B cell (primary cell): ENCODE measurements at regions not wholly inside any gene's neighbourhood (a gene's known extent, or its start where the extent isn't known, plus 50 kb on each side); places are given as distances from the start of the nearest gene placed in this dataset.
A peak's percentile ranks its signal among the peaks of the same experiment; 100 is the strongest.

Experiments used
- ATAC-seq: fragments of 200-7000 bp; cut with Tn5 transposase; one replicate; pipeline ENCODE4 v1.10.0; 2021; ENCODE audit warnings: low read depth, mild to moderate bottlenecking, moderate number of reproducible peaks, moderate library complexity
- CTCF ChIA-PET: fragments of 350-600 bp; sonication (Branson Sonifier 250); formaldehyde crosslinking; loops from one replicate; lab custom pipeline; 2021; ENCODE audit warnings: antibody characterized with exemption, inconsistent platforms; lab: Charles Lee
- POLR2A ChIA-PET: fragments of 350-600 bp; sonication (Branson Sonifier 250); formaldehyde crosslinking; loops from one replicate; lab custom pipeline; 2021; ENCODE audit warnings: antibody characterized with exemption; lab: Charles Lee
- DNase-seq: peaks from one replicate; pipeline ENCODE4 v3.0.0; 2013
- H2AFZ ChIP-seq: 2 replicates; pipeline ENCODE4 v1.6.1; 2012; ENCODE audit warnings: mild to moderate bottlenecking, low read depth, low read length; ENCODE audit not compliant: insufficient read depth, poor library complexity, severe bottlenecking
- H3K27ac ChIP-seq, 2 donors: 1 replicate in 1 of 2; 2 replicates in 1 of 2; pipeline ENCODE4 v1.5.1; 2012 to 2013; ENCODE audit warnings: low read length in 2 of 2, mild to moderate bottlenecking in 2 of 2, moderate library complexity in 1 of 2
- H3K27me3 ChIP-seq, 4 experiments: fragments of 200-600 bp in 1 of 4; sonication (generic) in 1 of 4; replicated peaks in 1 of 4; 1 replicate in 2 of 4; 2 replicates in 2 of 4; pipeline versions ENCODE4 v1.6.1 to v1.7.0; 2013 to 2016; ENCODE audit warnings: low read length in 3 of 4, mild to moderate bottlenecking in 2 of 4, mixed read lengths in 1 of 4, moderate library complexity in 1 of 4; ENCODE audit not compliant: insufficient read depth in 4 of 4, control insufficient read depth in 3 of 4; ENCODE audit errors: control extremely low read depth in 1 of 4
- H3K36me3 ChIP-seq, 2 experiments: replicated peaks in 1 of 2; 1 replicate in 1 of 2; 2 replicates in 1 of 2; pipeline versions ENCODE4 v1.6.1 to v1.7.1; 2013; ENCODE audit warnings: low read length in 1 of 2; ENCODE audit not compliant: insufficient read depth in 2 of 2, control insufficient read depth in 1 of 2; ENCODE audit errors: control extremely low read depth in 1 of 2, extremely low read depth in 1 of 2
- H3K4me1 ChIP-seq, 2 donors: fragments of 200-600 bp in 1 of 2; sonication (generic) in 1 of 2; 1 replicate in 1 of 2; 2 replicates in 1 of 2; pipeline versions ENCODE4 v1.5.1 to v1.6.1; 2013 to 2017; ENCODE audit warnings: low read length in 2 of 2; ENCODE audit not compliant: control insufficient read depth in 2 of 2, insufficient read depth in 2 of 2
- H3K4me2 ChIP-seq: replicated peaks from 2 replicates; pipeline ENCODE3; 2012; ENCODE audit warnings: mild to moderate bottlenecking, low read depth, low read length; ENCODE audit not compliant: poor library complexity, severe bottlenecking
- H3K4me3 ChIP-seq, 5 experiments: fragments of 200-600 bp in 1 of 5; sonication (generic) in 1 of 5; 1 replicate in 3 of 5; 2 replicates in 2 of 5; pipeline versions ENCODE4 v1.5.1 to v1.7.0; 2011 to 2016; ENCODE audit warnings: low read length in 4 of 5, mild to moderate bottlenecking in 4 of 5, low read depth in 2 of 5, control low read depth in 1 of 5, moderate library complexity in 1 of 5; ENCODE audit not compliant: insufficient read depth in 1 of 5; ENCODE audit errors: control extremely low read depth in 1 of 5, extremely low read depth in 1 of 5
- H3K79me2 ChIP-seq: fragments of 200-600 bp; sonication (generic); one replicate; pipeline ENCODE4 v1.6.0; 2016; ENCODE audit warnings: low read length; ENCODE audit not compliant: control insufficient read depth, insufficient read depth
- H3K9ac ChIP-seq: fragments of 200-600 bp; sonication (generic); 2 replicates; pipeline ENCODE4 v1.6.1; 2017; ENCODE audit warnings: mild to moderate bottlenecking, low read length, moderate library complexity
- H3K9me3 ChIP-seq, 3 donors: one replicate each; pipeline versions ENCODE4 v1.6.1 to v1.7.1; 2013; ENCODE audit warnings: low read length in 2 of 3; ENCODE audit not compliant: control insufficient read depth in 2 of 3, insufficient read depth in 1 of 3; ENCODE audit errors: control extremely low read depth in 1 of 3
- H4K20me1 ChIP-seq: 2 replicates; pipeline ENCODE4 v1.6.0; 2012; ENCODE audit warnings: mild to moderate bottlenecking, low read length; ENCODE audit not compliant: insufficient read depth, control insufficient read depth, poor library complexity, severe bottlenecking
- H3K27ac Mint-ChIP-seq: one replicate; pipeline ENCODE4 v1.8.0; 2021; ENCODE audit warnings: mixed read lengths
- H3K27me3 Mint-ChIP-seq: one replicate; pipeline ENCODE4 v1.8.0; 2021; ENCODE audit warnings: mixed read lengths
- H3K4me1 Mint-ChIP-seq: one replicate; pipeline ENCODE4 v1.8.0; 2021; ENCODE audit warnings: mixed read lengths
- H3K4me3 Mint-ChIP-seq: one replicate; pipeline ENCODE4 v1.8.0; 2021; ENCODE audit warnings: mixed read lengths
- H3K9me3 Mint-ChIP-seq: one replicate; pipeline ENCODE4 v1.8.0; 2022; ENCODE audit warnings: mixed read lengths; ENCODE audit not compliant: insufficient read depth
- CTCF ChIP-seq: fragments of 200-600 bp; IDR thresholded peaks from one replicate; pipeline ENCODE4 v1.8.0; 2022; ENCODE audit warnings: antibody characterized with exemption, mild to moderate bottlenecking
- EZH2 ChIP-seq: IDR thresholded peaks from 2 replicates; pipeline ENCODE4 v1.6.1; 2012; ENCODE audit warnings: borderline replicate concordance, low read depth, mild to moderate bottlenecking, moderate library complexity, low read length; ENCODE audit not compliant: insufficient read depth, poor library complexity, severe bottlenecking
- WGBS: methylation state at CpG from one replicate; pipeline ENCODE4 v1.1.5; 2013; ENCODE audit warnings: missing lambda C conversion rate; ENCODE audit not compliant: insufficient coverage; 5-methylcytosine and 5-hydroxymethylcytosine counted together
- intact Hi-C: fragments of 100-400 bp; cut with micrococcal nuclease; formaldehyde crosslinking; loops from one replicate; pipeline ENCODE4 v1.10.0; 2022

- Histone ChIP-seq H3K4me1 (peaks cover 15 to 27% of the 10 kb centered on the region in 2 donors), H2AFZ (no peak overlapping the region), H3K27ac (no peak overlapping the region), H4K20me1 (no peaks in the 10 kb centered on the region), H3K9me3 (no peaks in the 10 kb centered on the region), H3K79me2 (no peaks in the 10 kb centered on the region), H3K36me3 (no peaks in the 10 kb centered on the region), H3K4me3 (no peak overlapping the region), H3K27me3 (no peaks in the 10 kb centered on the region), H3K9ac (no peak overlapping the region), H3K4me2 (no peak overlapping the region)
- Mint-ChIP-seq H3K27ac (no peak overlapping the region), H3K27me3 (no peaks in the 10 kb centered on the region), H3K9me3 (no peaks in the 10 kb centered on the region), H3K4me3 (no peak overlapping the region), H3K4me1 (peaks cover 26% of the 10 kb centered on the region)
- intact Hi-C loops, result no loop called here
- TF ChIP-seq EZH2, result no peak
- no peak for TF ChIP-seq CTCF
- DNase-seq, result no peak
- ChIA-PET POLR2A (no interaction called here), CTCF (interaction anchor here (0.9 kb wide), 1 partner anchor 158 kb away, joined by 3 read pairs; no protein-coding TSS in a partner anchor)
- WGBS, result 100% methylated on average over 1 of the region's 1 CpG
- no peak for ATAC-seq
Measured at GRCh38 chr4:37759833-37760232, 66.7 kb upstream of the PGM2 start.

GRCh38 chr4:37758226-37758625, 68.3 kb upstream of the PGM2 start:
- H3K4me3 ChIP-seq, result peak overlapping the region in 1 of 5 experiments; percentile 26
- intact Hi-C loops, result no loop called here
- ChIA-PET CTCF (interaction anchor here (0.6 to 1.9 kb wide), 4 partner anchors 9 to 1505 kb away, joined by 3 to 5 read pairs (median 4); no protein-coding TSS in a partner anchor), POLR2A (no interaction called here)
- no peak for TF ChIP-seq CTCF
- no peak for TF ChIP-seq EZH2
- peak overlapping the region in 1 of 2 donors; percentile 49 for H3K27ac ChIP-seq
- H3K4me2 ChIP-seq, result peak overlapping the region; percentile 43
- Mint-ChIP-seq H3K27ac (peak overlapping the region; percentile 56), H3K4me1 (peaks cover 36% of the 10 kb centered on the region), H3K9me3 (no peaks in the 10 kb centered on the region), H3K4me3 (peak overlapping the region; percentile 29), H3K27me3 (no peaks in the 10 kb centered on the region)
- no peaks in the 10 kb centered on the region for H3K79me2 ChIP-seq
- H3K36me3 ChIP-seq, result no peaks in the 10 kb centered on the region
- no peaks in the 10 kb centered on the region for H4K20me1 ChIP-seq
- no peaks in the 10 kb centered on the region for H3K9me3 ChIP-seq
- no peak overlapping the region for H3K9ac ChIP-seq
- peak overlapping the region; percentile 13 for H2AFZ ChIP-seq
- peak; percentile 21 for DNase-seq
- H3K27me3 ChIP-seq, result no peaks in the 10 kb centered on the region
- ATAC-seq, result peak; percentile 53
- H3K4me1 ChIP-seq, result peaks cover 25 to 38% of the 10 kb centered on the region in 2 donors
- WGBS, result no CpG with 5 or more reads among the region's 1 CpG
